AG09319 (cell line): ENCODE measurements at regions not wholly inside any gene's neighbourhood (a gene's known extent, or its start where the extent isn't known, plus 50 kb on each side); places are given as distances from the start of the nearest gene placed in this dataset.

Experiments
- DNase-seq: peaks from one replicate; pipeline ENCODE4 v3.0.0-alpha.2; 2010; ENCODE audit warnings: low read depth; ENCODE audit errors: extremely low read depth
- CTCF ChIP-seq: IDR thresholded peaks from 2 replicates; pipeline ENCODE4 v1.5.1; 2011; ENCODE audit warnings: low read depth, mild to moderate bottlenecking, inconsistent platforms, low read length, moderate library complexity

- no peak for DNase-seq
- no peak for TF ChIP-seq CTCF
Observed at GRCh38 chr2:80725001-80725400, 420.4 kb upstream of the LRRTM1 start.

- no peak for TF ChIP-seq CTCF
- DNase-seq, result no peak
Observed at GRCh38 chr2:80722803-80723202, 418.3 kb upstream of the LRRTM1 start.

DNA sequence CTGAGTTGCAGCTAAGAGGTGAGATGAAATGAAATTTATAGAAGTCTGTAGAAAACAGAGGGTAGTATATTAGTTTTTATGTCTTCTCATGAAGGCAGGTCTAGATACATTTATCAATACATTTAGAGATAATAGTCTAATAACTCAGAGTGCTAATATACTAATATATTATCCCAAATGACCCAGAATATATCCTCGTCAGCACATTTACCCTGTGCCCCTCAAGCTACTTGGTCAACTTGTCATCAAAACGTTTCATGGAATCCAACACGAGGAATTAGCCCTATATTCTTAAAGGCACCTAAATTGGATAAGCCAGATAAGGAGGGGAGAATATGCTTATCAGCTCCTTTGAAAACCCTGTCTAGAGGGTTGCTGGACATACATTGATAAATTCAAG lies 415.1 kb upstream of the LRRTM1 start:
- no peak for DNase-seq
- no peak for TF ChIP-seq CTCF

GRCh38 chr2:80715433-80715832 lies 410.9 kb upstream of the LRRTM1 start:
- DNase-seq, result no peak
- TF ChIP-seq CTCF, result no peak

DNA sequence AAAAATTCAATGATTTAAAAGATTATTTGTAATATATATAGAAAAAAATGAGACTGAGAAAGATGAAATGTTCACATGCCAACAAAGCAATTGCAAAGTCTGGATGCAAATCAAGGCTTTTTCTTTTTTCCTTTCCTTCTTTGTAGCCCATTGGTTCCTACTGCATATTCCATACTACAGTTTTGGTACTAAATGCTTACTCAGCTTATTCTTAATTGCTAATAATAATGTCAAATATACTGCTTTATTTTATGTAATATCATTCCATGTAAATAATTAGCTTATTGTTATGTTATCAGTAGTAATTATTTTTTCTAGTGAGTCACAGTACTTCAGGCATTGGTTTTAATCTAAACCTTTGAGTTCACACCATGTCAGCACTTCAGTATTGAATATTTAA lies 407.4 kb upstream of the LRRTM1 start:
- no peak for TF ChIP-seq CTCF
- no peak for DNase-seq

- no peak for TF ChIP-seq CTCF
- DNase-seq, result no peak
Observed at GRCh38 chr2:80706951-80707350, 402.4 kb upstream of the LRRTM1 start.

DNA sequence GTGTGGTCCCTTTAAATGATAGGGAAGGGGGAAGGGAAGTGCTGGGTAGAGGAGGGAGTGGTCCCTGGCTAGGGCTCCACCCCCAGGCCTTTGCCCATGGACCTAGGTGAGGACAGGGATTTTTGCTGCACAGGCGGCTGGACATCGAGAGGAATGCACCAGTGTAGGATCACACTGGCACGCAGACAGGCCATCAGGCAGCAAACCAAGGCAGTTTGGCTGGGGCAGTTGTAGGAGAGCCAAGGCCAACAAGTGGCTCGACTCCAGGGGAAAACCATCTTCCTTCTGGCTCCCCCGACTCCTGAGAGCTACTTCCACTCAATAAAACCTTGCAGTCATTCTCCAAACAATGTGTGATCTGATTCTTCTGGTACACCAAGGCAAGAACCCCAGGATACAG lies 402.0 kb upstream of the LRRTM1 start:
- DNase-seq, result no peak
- no peak for TF ChIP-seq CTCF
